GM23338 (cell line): ENCODE measurements at regions not wholly inside any gene's neighbourhood (a gene's known extent, or its start where the extent isn't known, plus 50 kb on each side); places are given as distances from the start of the nearest gene placed in this dataset.

Source experiments
- EZH2 ChIP-seq: fragments of 200-600 bp; sonication (generic); IDR thresholded peaks from one replicate; pipeline ENCODE4 v1.8.0; 2017; ENCODE audit warnings: antibody characterized with exemption, mild to moderate bottlenecking, low read depth; ENCODE audit not compliant: unreplicated experiment
- NANOG ChIP-seq: IDR thresholded peaks from 2 replicates; pipeline ENCODE4 v1.6.1; 2016; ENCODE audit warnings: antibody characterized with exemption, borderline replicate concordance
- POLR2AphosphoS5 ChIP-seq: IDR thresholded peaks from 2 replicates; pipeline ENCODE4 v1.6.1; 2016; ENCODE audit warnings: antibody characterized with exemption, low read depth
- ZNF331 ChIP-seq: fragments of 250-450 bp; sonication (Bioruptor Pico); IDR thresholded peaks from 2 replicates; pipeline ENCODE4 v1.5.0; 2020; ENCODE audit warnings: low read depth, mild to moderate bottlenecking, moderate library complexity
- TF ChIP-seq, protein P1 (sequence below), 2 experiments: fragments of 200-600 bp in 1 of 2; sonication (generic) in 1 of 2; conservative IDR thresholded peaks; 2 replicates each; pipeline versions ENCODE4 v1.5.1 to v1.6.1; 2016 to 2017; ENCODE audit warnings: antibody characterized with exemption in 2 of 2, low read depth in 2 of 2, mild to moderate bottlenecking in 2 of 2, moderate library complexity in 1 of 2

DNA sequence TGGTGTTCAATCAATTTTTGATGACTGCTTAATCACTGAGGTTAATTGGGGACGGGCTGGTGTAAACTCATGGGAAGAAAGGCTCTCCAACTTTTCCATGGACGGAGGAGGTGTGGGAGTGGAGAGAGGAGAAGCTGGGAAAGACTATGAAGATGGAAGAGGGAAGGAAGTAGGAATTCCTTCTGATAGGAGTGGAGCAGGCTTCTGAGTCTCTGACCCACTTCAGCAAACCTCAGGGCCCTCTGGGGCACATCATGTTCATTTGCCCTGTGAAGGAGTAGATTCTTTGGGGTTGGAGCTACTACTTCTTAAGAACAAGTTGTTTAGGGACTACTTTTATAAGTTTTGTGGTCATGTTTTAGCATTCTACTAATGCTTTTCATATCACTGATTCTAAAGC is 87.0 kb upstream of the MAP4K3 start:
- TF ChIP-seq POLR2AphosphoS5, result no peak
- TF ChIP-seq, protein P1, sequence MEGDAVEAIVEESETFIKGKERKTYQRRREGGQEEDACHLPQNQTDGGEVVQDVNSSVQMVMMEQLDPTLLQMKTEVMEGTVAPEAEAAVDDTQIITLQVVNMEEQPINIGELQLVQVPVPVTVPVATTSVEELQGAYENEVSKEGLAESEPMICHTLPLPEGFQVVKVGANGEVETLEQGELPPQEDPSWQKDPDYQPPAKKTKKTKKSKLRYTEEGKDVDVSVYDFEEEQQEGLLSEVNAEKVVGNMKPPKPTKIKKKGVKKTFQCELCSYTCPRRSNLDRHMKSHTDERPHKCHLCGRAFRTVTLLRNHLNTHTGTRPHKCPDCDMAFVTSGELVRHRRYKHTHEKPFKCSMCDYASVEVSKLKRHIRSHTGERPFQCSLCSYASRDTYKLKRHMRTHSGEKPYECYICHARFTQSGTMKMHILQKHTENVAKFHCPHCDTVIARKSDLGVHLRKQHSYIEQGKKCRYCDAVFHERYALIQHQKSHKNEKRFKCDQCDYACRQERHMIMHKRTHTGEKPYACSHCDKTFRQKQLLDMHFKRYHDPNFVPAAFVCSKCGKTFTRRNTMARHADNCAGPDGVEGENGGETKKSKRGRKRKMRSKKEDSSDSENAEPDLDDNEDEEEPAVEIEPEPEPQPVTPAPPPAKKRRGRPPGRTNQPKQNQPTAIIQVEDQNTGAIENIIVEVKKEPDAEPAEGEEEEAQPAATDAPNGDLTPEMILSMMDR (conservative IDR thresholded peaks at IDR 0.05; ENCODE audit: low read depth in 2 of 2), result no peak
- TF ChIP-seq ZNF331 (CRISPR knock-in tag), result no peak
- TF ChIP-seq NANOG, result no peak
- no peak for TF ChIP-seq EZH2
